CD14-positive monocyte (primary cell): ENCODE measurements at regions not wholly inside any gene's neighbourhood (a gene's known extent, or its start where the extent isn't known, plus 50 kb on each side); places are given as distances from the start of the nearest gene placed in this dataset.

Source experiments
- DNase-seq, 3 donors: peaks; one replicate each; pipeline ENCODE4 v3.0.0-alpha.2; 2011 to 2022
- H2AFZ ChIP-seq: 2 replicates; pipeline ENCODE4 v1.6.0; 2012; ENCODE audit warnings: mild to moderate bottlenecking, low read depth, low read length, inconsistent platforms; ENCODE audit not compliant: insufficient read depth, poor library complexity, severe bottlenecking
- H3K27ac ChIP-seq, 2 donors: 1 replicate in 1 of 2; 2 replicates in 1 of 2; pipeline ENCODE4 v1.5.1; 2012 to 2013; ENCODE audit warnings: low read length in 2 of 2, control low read depth in 1 of 2, inconsistent platforms in 1 of 2, low read depth in 1 of 2, mild to moderate bottlenecking in 1 of 2
- H3K27me3 ChIP-seq, 2 donors: one replicate each; pipeline versions ENCODE4 v1.6.0 to v1.6.1; 2011 to 2013; ENCODE audit warnings: low read length in 2 of 2; ENCODE audit not compliant: control insufficient read depth in 2 of 2, insufficient read depth in 2 of 2
- H3K36me3 ChIP-seq, 2 donors: replicated peaks in 1 of 2; 1 replicate in 1 of 2; 2 replicates in 1 of 2; pipeline versions ENCODE4 v1.5.1 to v1.6.1; 2012 to 2013; ENCODE audit warnings: low read length in 2 of 2, control low read depth in 1 of 2, inconsistent platforms in 1 of 2, mild to moderate bottlenecking in 1 of 2; ENCODE audit not compliant: insufficient read depth in 2 of 2, control insufficient read depth in 1 of 2
- H3K4me1 ChIP-seq, 2 donors: 1 replicate in 1 of 2; 2 replicates in 1 of 2; pipeline versions ENCODE4 v1.5.1 to v1.6.1; 2012 to 2013; ENCODE audit warnings: low read length in 2 of 2, control low read depth in 1 of 2, inconsistent platforms in 1 of 2, mild to moderate bottlenecking in 1 of 2, moderate library complexity in 1 of 2; ENCODE audit not compliant: insufficient read depth in 2 of 2, control insufficient read depth in 1 of 2
- H3K4me2 ChIP-seq: replicated peaks from 2 replicates; pipeline ENCODE3; 2012; ENCODE audit warnings: low read length, moderate library complexity, mild to moderate bottlenecking; ENCODE audit not compliant: poor library complexity, severe bottlenecking; ENCODE audit errors: extremely low read depth
- H3K4me3 ChIP-seq, 3 experiments: fragments of 200-600 bp in 1 of 3; sonication (generic) in 1 of 3; replicated peaks in 1 of 3; 1 replicate in 2 of 3; 2 replicates in 1 of 3; pipeline ENCODE4 v1.5.1; 2011 to 2013; ENCODE audit warnings: low read length in 3 of 3, mild to moderate bottlenecking in 3 of 3, control low read depth in 2 of 3, low read depth in 2 of 3, inconsistent platforms in 1 of 3, moderate library complexity in 1 of 3
- H3K79me2 ChIP-seq: 2 replicates; pipeline ENCODE4 v1.6.0; 2012; ENCODE audit warnings: mild to moderate bottlenecking, control low read depth, inconsistent platforms, low read length, moderate library complexity; ENCODE audit not compliant: insufficient read depth
- H3K9ac ChIP-seq: 2 replicates; pipeline ENCODE4 v1.6.0; 2017; ENCODE audit warnings: low read length, mild to moderate bottlenecking; ENCODE audit not compliant: insufficient read depth, poor library complexity, severe bottlenecking
- H3K9me3 ChIP-seq, 2 donors: replicated peaks in 1 of 2; 1 replicate in 1 of 2; 2 replicates in 1 of 2; pipeline versions ENCODE4 v1.5.1 to v1.6.1; 2012 to 2013; ENCODE audit warnings: low read length in 2 of 2, control low read depth in 1 of 2; ENCODE audit not compliant: control insufficient read depth in 1 of 2, insufficient read depth in 1 of 2
- H4K20me1 ChIP-seq: 2 replicates; pipeline ENCODE4 v1.6.0; 2012; ENCODE audit warnings: mild to moderate bottlenecking, low read length, control low read depth, moderate library complexity; ENCODE audit not compliant: insufficient read depth
- H3K27ac Mint-ChIP-seq, 7 donors: one replicate each; pipeline ENCODE4 v1.8.0; 2020; ENCODE audit warnings: mild to moderate bottlenecking in 7 of 7, mixed read lengths in 7 of 7, moderate library complexity in 6 of 7, inconsistent platforms in 2 of 7
- H3K27me3 Mint-ChIP-seq, 3 donors: one replicate each; pipeline ENCODE4 v1.8.0; 2021 to 2022; ENCODE audit warnings: low read depth in 3 of 3, mild to moderate bottlenecking in 3 of 3, mixed read lengths in 3 of 3, moderate library complexity in 3 of 3, inconsistent platforms in 1 of 3
- H3K36me3 Mint-ChIP-seq, 2 donors: one replicate each; pipeline ENCODE4 v1.8.0; 2020; ENCODE audit warnings: mixed read lengths in 2 of 2, inconsistent platforms in 1 of 2, mild to moderate bottlenecking in 1 of 2
- H3K4me1 Mint-ChIP-seq: one replicate; pipeline ENCODE4 v1.8.0; 2020; ENCODE audit warnings: mild to moderate bottlenecking, mixed read lengths
- H3K4me3 Mint-ChIP-seq, 2 donors: one replicate each; pipeline ENCODE4 v1.8.0; 2020; ENCODE audit warnings: mild to moderate bottlenecking in 2 of 2, mixed read lengths in 2 of 2, moderate library complexity in 1 of 2
- H3K9me3 Mint-ChIP-seq, 7 donors: one replicate each; pipeline ENCODE4 v1.8.0; 2020 to 2022; ENCODE audit warnings: mixed read lengths in 7 of 7, mild to moderate bottlenecking in 6 of 7, moderate library complexity in 6 of 7, inconsistent platforms in 2 of 7
- WGBS: methylation state at CpG from one replicate; pipeline ENCODE4 v1.1.5; 2013; ENCODE audit warnings: missing lambda C conversion rate; ENCODE audit not compliant: insufficient coverage; 5-methylcytosine and 5-hydroxymethylcytosine counted together
- intact Hi-C, 2 donors: fragments of 100-400 bp; cut with micrococcal nuclease; formaldehyde crosslinking; loops; one replicate each; pipeline versions ENCODE4 v1.15.0 to v1.15.1; 2023
- TF ChIP-seq, protein P1 (sequence below): fragments of 200-600 bp; IDR thresholded peaks from one replicate; pipeline ENCODE4 v1.8.0; 2022; ENCODE audit warnings: antibody characterized with exemption, mild to moderate bottlenecking

DNA sequence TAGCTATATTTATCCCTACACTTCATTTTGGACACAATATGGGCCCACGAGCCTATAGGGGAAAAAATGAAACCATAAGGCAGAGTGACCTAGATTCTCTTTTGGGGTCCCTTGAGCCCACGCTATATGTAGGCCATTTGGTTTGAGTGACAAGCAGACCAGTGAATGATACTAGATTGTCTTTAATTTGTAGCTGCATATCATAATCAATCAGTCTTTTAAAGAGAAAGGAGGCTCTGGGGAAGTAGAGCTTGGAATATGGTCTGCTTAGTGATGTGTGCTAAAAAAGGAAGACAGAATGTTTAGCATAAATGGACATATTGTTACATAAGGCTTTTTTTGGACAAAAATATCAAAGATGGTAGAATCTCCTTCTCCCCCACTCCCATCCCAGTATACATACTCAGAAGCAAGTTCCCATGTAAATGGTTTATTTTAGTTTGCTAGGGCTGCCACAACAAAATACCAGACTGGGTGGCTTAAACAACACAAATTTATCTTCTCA is 140.8 kb downstream of the CAPZA3 start:
- no peaks in the 10 kb centered on the region for H3K27me3 Mint-ChIP-seq
- TF ChIP-seq, protein P1, sequence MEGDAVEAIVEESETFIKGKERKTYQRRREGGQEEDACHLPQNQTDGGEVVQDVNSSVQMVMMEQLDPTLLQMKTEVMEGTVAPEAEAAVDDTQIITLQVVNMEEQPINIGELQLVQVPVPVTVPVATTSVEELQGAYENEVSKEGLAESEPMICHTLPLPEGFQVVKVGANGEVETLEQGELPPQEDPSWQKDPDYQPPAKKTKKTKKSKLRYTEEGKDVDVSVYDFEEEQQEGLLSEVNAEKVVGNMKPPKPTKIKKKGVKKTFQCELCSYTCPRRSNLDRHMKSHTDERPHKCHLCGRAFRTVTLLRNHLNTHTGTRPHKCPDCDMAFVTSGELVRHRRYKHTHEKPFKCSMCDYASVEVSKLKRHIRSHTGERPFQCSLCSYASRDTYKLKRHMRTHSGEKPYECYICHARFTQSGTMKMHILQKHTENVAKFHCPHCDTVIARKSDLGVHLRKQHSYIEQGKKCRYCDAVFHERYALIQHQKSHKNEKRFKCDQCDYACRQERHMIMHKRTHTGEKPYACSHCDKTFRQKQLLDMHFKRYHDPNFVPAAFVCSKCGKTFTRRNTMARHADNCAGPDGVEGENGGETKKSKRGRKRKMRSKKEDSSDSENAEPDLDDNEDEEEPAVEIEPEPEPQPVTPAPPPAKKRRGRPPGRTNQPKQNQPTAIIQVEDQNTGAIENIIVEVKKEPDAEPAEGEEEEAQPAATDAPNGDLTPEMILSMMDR, result no peak
- intact Hi-C loops, result no loop called here

DNA sequence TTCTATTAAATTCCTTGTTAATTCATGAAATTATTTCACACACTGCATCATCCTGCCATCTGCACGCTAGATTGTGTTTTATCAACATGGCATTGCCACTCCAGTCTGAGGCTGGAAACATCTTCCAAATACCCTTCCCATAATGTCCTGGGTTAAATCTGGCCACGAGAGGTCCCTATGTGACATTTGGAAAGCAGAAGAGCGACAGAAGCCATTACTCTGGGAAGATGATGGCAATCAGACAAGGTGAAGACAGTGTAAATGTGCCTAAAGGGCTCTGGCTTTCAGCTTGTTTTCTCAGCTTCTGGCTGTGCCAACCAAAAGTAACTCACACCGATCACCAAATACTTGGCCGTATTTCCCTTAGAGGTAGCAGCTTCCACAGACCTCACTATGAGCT is 144.8 kb downstream of the CAPZA3 start:
- WGBS, result 87% methylated on average over 4 of the region's 5 CpGs
- Histone ChIP-seq H2AFZ (no peak overlapping the region), H3K36me3 (no peaks in the 10 kb centered on the region), H3K4me1 (no peaks in the 10 kb centered on the region), H3K27ac (no peak overlapping the region), H3K4me3 (no peak overlapping the region), H3K79me2 (no peaks in the 10 kb centered on the region), H3K27me3 (no peaks in the 10 kb centered on the region), H3K4me2 (no peak overlapping the region), H3K9ac (no peak overlapping the region), H3K9me3 (no peaks in the 10 kb centered on the region), H4K20me1 (no peaks in the 10 kb centered on the region)
- Mint-ChIP-seq H3K27me3 (no peaks in the 10 kb centered on the region), H3K9me3 (peaks cover 0 to 10% (median 2%) of the 10 kb centered on the region in 7 donors), H3K4me3 (no peak overlapping the region), H3K36me3 (no peaks in the 10 kb centered on the region), H3K27ac (no peak overlapping the region), H3K4me1 (peaks cover 7% of the 10 kb centered on the region)
- intact Hi-C loops, result no loop called here
- no peak for DNase-seq
- TF ChIP-seq, protein P1, result no peak

More for the DNA sequence above, 140.8 kb downstream of the CAPZA3 start:
- no peaks in the 10 kb centered on the region for H4K20me1 ChIP-seq
- no peak overlapping the region for H3K27ac ChIP-seq
- H3K36me3 ChIP-seq, result no peaks in the 10 kb centered on the region
- H3K4me1 ChIP-seq, result no peaks in the 10 kb centered on the region
- no peak overlapping the region for H3K4me3 Mint-ChIP-seq
- no peak overlapping the region for H3K4me3 ChIP-seq
- no peak overlapping the region for H2AFZ ChIP-seq
- H3K9me3 ChIP-seq, result no peaks in the 10 kb centered on the region
- H3K79me2 ChIP-seq, result no peaks in the 10 kb centered on the region
- no peaks in the 10 kb centered on the region for H3K36me3 Mint-ChIP-seq
- H3K9me3 Mint-ChIP-seq, result peaks cover 0 to 11% (median 2%) of the 10 kb centered on the region in 7 donors
- DNase-seq, result no peak
- no peak overlapping the region for H3K4me2 ChIP-seq
- no peak overlapping the region for H3K9ac ChIP-seq
- no CpG with 5 or more reads among the region's 2 CpGs for WGBS
- no peak overlapping the region for H3K27ac Mint-ChIP-seq
- H3K4me1 Mint-ChIP-seq, result peaks cover 7% of the 10 kb centered on the region
- no peaks in the 10 kb centered on the region for H3K27me3 ChIP-seq
